GM12891 (cell line): ENCODE measurements at regions not wholly inside any gene's neighbourhood (a gene's known extent, or its start where the extent isn't known, plus 50 kb on each side); places are given as distances from the start of the nearest gene placed in this dataset.
"Not testable (repeated sequence)": the region's sequence is repeated elsewhere in the genome, so short reads cannot be mapped to it uniquely, and the experiment has no call there.

Experiments used
- POLR2A ChIP-seq: IDR thresholded peaks from 2 replicates; pipeline ENCODE4 v1.6.1; 2011; ENCODE audit warnings: low read depth, low read length, control low read depth
- POLR2AphosphoS5 ChIP-seq: IDR thresholded peaks from 2 replicates; pipeline ENCODE4 v1.6.1; 2011; ENCODE audit warnings: low read depth, low read length, control low read depth
- SPI1 ChIP-seq: IDR thresholded peaks from 2 replicates; pipeline ENCODE4 v1.6.1; 2011; ENCODE audit warnings: low read depth, low read length, control low read depth
- TAF1 ChIP-seq: IDR thresholded peaks from 2 replicates; pipeline ENCODE4 v1.6.1; 2011; ENCODE audit warnings: low read depth, low read length, control low read depth

DNA sequence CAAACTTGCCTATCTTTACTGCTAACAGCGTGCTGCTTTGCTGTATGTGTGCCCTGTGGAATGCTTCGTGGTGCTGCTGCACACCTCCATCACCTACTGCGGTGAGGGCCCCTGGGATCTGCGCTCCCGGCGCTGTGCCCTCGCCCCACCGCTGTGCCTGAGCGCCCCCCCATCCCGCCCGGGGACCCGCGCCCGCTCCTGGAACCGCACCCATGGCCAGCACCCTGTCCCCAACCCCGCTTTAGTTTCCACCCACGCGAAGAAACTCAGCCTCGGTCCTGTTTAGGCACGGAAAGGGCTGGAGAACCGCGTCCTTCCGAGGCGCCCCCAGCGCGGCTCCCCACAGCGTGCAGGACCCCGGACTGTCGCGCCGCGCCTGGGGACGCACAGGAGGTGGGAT lies 373.4 kb downstream of the GOLGA6L6 start:
- TF ChIP-seq POLR2A, POLR2AphosphoS5, TAF1, SPI1: not testable (repeated sequence)
